B cell (primary cell): ENCODE measurements at regions not wholly inside any gene's neighbourhood (a gene's known extent, or its start where the extent isn't known, plus 50 kb on each side); places are given as distances from the start of the nearest gene placed in this dataset.

Experiments used
- EZH2 ChIP-seq: IDR thresholded peaks from 2 replicates; pipeline ENCODE4 v1.6.1; 2012; ENCODE audit warnings: borderline replicate concordance, low read depth, mild to moderate bottlenecking, moderate library complexity, low read length; ENCODE audit not compliant: insufficient read depth, poor library complexity, severe bottlenecking
- TF ChIP-seq, protein P1 (sequence below): fragments of 200-600 bp; IDR thresholded peaks from one replicate; pipeline ENCODE4 v1.8.0; 2022; ENCODE audit warnings: antibody characterized with exemption, mild to moderate bottlenecking

GRCh38 chr15:95494971-95495541 lies 835.4 kb upstream of the NR2F2 start:
- TF ChIP-seq, protein P1, sequence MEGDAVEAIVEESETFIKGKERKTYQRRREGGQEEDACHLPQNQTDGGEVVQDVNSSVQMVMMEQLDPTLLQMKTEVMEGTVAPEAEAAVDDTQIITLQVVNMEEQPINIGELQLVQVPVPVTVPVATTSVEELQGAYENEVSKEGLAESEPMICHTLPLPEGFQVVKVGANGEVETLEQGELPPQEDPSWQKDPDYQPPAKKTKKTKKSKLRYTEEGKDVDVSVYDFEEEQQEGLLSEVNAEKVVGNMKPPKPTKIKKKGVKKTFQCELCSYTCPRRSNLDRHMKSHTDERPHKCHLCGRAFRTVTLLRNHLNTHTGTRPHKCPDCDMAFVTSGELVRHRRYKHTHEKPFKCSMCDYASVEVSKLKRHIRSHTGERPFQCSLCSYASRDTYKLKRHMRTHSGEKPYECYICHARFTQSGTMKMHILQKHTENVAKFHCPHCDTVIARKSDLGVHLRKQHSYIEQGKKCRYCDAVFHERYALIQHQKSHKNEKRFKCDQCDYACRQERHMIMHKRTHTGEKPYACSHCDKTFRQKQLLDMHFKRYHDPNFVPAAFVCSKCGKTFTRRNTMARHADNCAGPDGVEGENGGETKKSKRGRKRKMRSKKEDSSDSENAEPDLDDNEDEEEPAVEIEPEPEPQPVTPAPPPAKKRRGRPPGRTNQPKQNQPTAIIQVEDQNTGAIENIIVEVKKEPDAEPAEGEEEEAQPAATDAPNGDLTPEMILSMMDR, result no peak
- no peak for TF ChIP-seq EZH2
